ENCODE measurements at regions not wholly inside any gene's neighbourhood (a gene's known extent, or its start where the extent isn't known, plus 50 kb on each side); places are given as distances from the start of the nearest gene placed in this dataset.

- TF ChIP-seq CTCF (conservative IDR thresholded peaks at IDR 0.05) (no peak), EZH2 (IDR thresholded peaks at IDR 0.05; ENCODE audit: low read depth) (no peak)
Observed at GRCh38 chr11:134537296-134537695, 125.3 kb upstream of the B3GAT1 start.
